ENCODE measurements at regions not wholly inside any gene's neighbourhood (a gene's known extent, or its start where the extent isn't known, plus 50 kb on each side); places are given as distances from the start of the nearest gene placed in this dataset.

DNA sequence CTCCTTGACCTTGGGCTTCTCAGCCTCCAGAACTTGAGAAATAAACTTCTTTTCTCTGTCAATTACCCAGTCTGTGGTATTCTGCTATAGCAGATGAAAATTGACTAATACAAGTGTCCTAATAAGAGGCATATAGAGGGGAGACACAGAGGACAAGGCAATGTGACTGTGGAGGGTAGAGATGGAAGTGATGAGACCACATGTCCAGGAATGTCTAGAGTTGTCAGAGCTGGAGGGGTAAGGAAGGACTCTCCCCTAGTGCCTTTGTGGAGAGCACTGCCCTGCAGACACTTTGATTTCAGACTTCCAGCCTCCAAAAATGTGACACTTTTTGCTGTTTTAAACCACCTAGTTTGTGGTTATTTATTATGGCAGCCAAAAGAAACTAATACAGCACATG lies 74.4 kb downstream of the ACKR3 start:
- no peak for TF ChIP-seq POLR2A (IDR thresholded peaks at IDR 0.05; ENCODE audit: low read length)
- no peak for TF ChIP-seq GATA1 (IDR thresholded peaks at IDR 0.05; ENCODE audit: low read depth, low read length)

Measured in erythroblast (primary cell).